Left lung (tissue), 4 donors: ENCODE measurements at regions not wholly inside any gene's neighbourhood (a gene's known extent, or its start where the extent isn't known, plus 50 kb on each side); places are given as distances from the start of the nearest gene placed in this dataset.
"Not testable (repeated sequence)": the region's sequence is repeated elsewhere in the genome, so short reads cannot be mapped to it uniquely, and the experiment has no call there.

ENCODE experiments used
- ATAC-seq: fragments of 200-7000 bp; cut with Tn5 transposase; one replicate; pipeline ENCODE4 v1.9.1; 2020; ENCODE audit warnings: moderate library complexity
- DNase-seq, 4 donors: peaks; one replicate each; pipeline ENCODE4 v3.0.0-alpha.2; 2013 to 2020
- H3K27ac ChIP-seq, 2 donors: fragments of 200-600 bp; sonication (generic) in 1 of 2; one replicate each; pipeline versions ENCODE4 v1.5.0 to v1.8.0; 2020 to 2021
- H3K27me3 ChIP-seq, 2 donors: fragments of 200-600 bp; sonication (generic) in 1 of 2; one replicate each; pipeline versions ENCODE4 v1.5.0 to v1.8.0; 2020 to 2021
- H3K36me3 ChIP-seq, 2 donors: fragments of 200-600 bp; sonication (generic) in 1 of 2; one replicate each; pipeline versions ENCODE4 v1.5.0 to v1.8.0; 2020 to 2021
- H3K4me1 ChIP-seq, 2 donors: fragments of 200-600 bp; one replicate each; pipeline ENCODE4 v1.8.0; 2021
- H3K4me3 ChIP-seq, 2 donors: fragments of 200-600 bp; sonication (generic) in 1 of 2; one replicate each; pipeline versions ENCODE4 v1.5.0 to v1.8.0; 2020 to 2021; ENCODE audit warnings: mild to moderate bottlenecking in 1 of 2
- H3K9me3 ChIP-seq, 2 donors: fragments of 200-600 bp; sonication (generic) in 1 of 2; one replicate each; pipeline versions ENCODE4 v1.5.0 to v1.8.0; 2020 to 2021
- CTCF ChIP-seq, 2 donors: fragments of 200-600 bp; sonication (generic) in 1 of 2; IDR thresholded peaks; one replicate each; pipeline versions ENCODE4 v1.5.0 to v1.8.0; 2021; ENCODE audit warnings: antibody characterized with exemption in 2 of 2
- intact Hi-C, 2 donors: fragments of 100-400 bp; cut with DNase I; formaldehyde crosslinking; loops; one replicate each; pipeline versions ENCODE4 v1.11.2 to v1.14.2; 2022
- donor health status: DM: no; HTN: yes; CAD: no.
- donor health status: DM: no; HTN: no; CAD: no.

GRCh38 chr6:85236636-85237035, 213.2 kb upstream of the NT5E start:
- Histone ChIP-seq H3K27ac (no peak overlapping the region), H3K9me3 (peaks cover 0 to 3% of the 10 kb centered on the region in 2 donors), H3K27me3 (no peaks in the 10 kb centered on the region), H3K4me1 (no peaks in the 10 kb centered on the region), H3K4me3 (no peak overlapping the region), H3K36me3 (no peaks in the 10 kb centered on the region)
- no peak for TF ChIP-seq CTCF (IDR thresholded peaks at IDR 0.05)
- intact Hi-C loops: no loop called here
- no peak for ATAC-seq
- no peak for DNase-seq

GRCh38 chr6:85227345-85227744, 222.5 kb upstream of the NT5E start:
- H3K4me1 ChIP-seq, H3K36me3 ChIP-seq, H3K27ac ChIP-seq, ATAC-seq, H3K4me3 ChIP-seq, DNase-seq, H3K27me3 ChIP-seq, intact Hi-C loops: not testable (repeated sequence)
- H3K9me3 ChIP-seq: peaks cover 0 to 36% of the 10 kb centered on the region in 2 donors

GRCh38 chr6:85212794-85213193, 237.1 kb upstream of the NT5E start:
- DNase-seq, ATAC-seq, H3K4me3 ChIP-seq, H3K36me3 ChIP-seq, H3K27ac ChIP-seq, intact Hi-C loops, H3K27me3 ChIP-seq, H3K4me1 ChIP-seq: not testable (repeated sequence)
- H3K9me3 ChIP-seq: peaks cover 0 to 29% of the 10 kb centered on the region in 2 donors

- ATAC-seq: no peak
Measured at GRCh38 chr6:85195243-85195642, 254.6 kb upstream of the NT5E start.

GRCh38 chr6:85193339-85193738, 256.5 kb upstream of the NT5E start:
- no peak overlapping the region for H3K4me3 ChIP-seq
- no peaks in the 10 kb centered on the region for H3K27me3 ChIP-seq
- ATAC-seq (no peak), DNase-seq (no peak)
- H3K9me3 ChIP-seq: peaks cover 0 to 31% of the 10 kb centered on the region in 2 donors
- H3K36me3 ChIP-seq: no peaks in the 10 kb centered on the region
- no peaks in the 10 kb centered on the region for H3K4me1 ChIP-seq
- no peak overlapping the region for H3K27ac ChIP-seq
- TF ChIP-seq CTCF (IDR thresholded peaks at IDR 0.05): no peak
- intact Hi-C loops: no loop called here

More at GRCh38 chr6:85195243-85195642, 254.6 kb upstream of the NT5E start:
- intact Hi-C loops: no loop called here
- no peak for TF ChIP-seq CTCF (IDR thresholded peaks at IDR 0.05)
- Histone ChIP-seq H3K4me3 (no peak overlapping the region), H3K36me3 (no peaks in the 10 kb centered on the region), H3K27ac (no peak overlapping the region), H3K4me1 (no peaks in the 10 kb centered on the region), H3K27me3 (no peaks in the 10 kb centered on the region), H3K9me3 (peaks cover 0 to 21% of the 10 kb centered on the region in 2 donors)
- no peak for DNase-seq

GRCh38 chr6:85192596-85192995, 257.3 kb upstream of the NT5E start:
- Histone ChIP-seq H3K27ac (no peak overlapping the region), H3K4me3 (no peak overlapping the region), H3K27me3 (no peaks in the 10 kb centered on the region), H3K36me3 (no peaks in the 10 kb centered on the region), H3K4me1 (no peaks in the 10 kb centered on the region), H3K9me3 (peaks cover 0 to 31% of the 10 kb centered on the region in 2 donors)
- intact Hi-C loops: no loop called here
- TF ChIP-seq CTCF (IDR thresholded peaks at IDR 0.05): no peak
- ATAC-seq (no peak), DNase-seq (no peak)
